GM18507 (cell line): ENCODE measurements at regions not wholly inside any gene's neighbourhood (a gene's known extent, or its start where the extent isn't known, plus 50 kb on each side); places are given as distances from the start of the nearest gene placed in this dataset.

Experiments used
- DNase-seq: peaks from one replicate; pipeline ENCODE4 v3.0.0; 2011; ENCODE audit warnings: low read depth; ENCODE audit not compliant: insufficient read length; ENCODE audit errors: extremely low spot score
- FAIRE-seq: peaks from 2 replicates; lab custom pipeline; 2011; peaks lifted over from hg19 to GRCh38; lab: Jason Lieb, UNC

GRCh38 chr18:41579185-41579584 lies 375.8 kb upstream of the PIK3C3 start:
- no peak for FAIRE-seq

GRCh38 chr18:41577529-41577928 lies 377.5 kb upstream of the PIK3C3 start:
- DNase-seq (no peak), FAIRE-seq (no peak)

More at GRCh38 chr18:41579185-41579584, 375.8 kb upstream of the PIK3C3 start:
- DNase-seq, result no peak

- DNase-seq, result no peak
- FAIRE-seq, result no peak
Measured at GRCh38 chr18:41576643-41577042, 378.4 kb upstream of the PIK3C3 start.

- FAIRE-seq, result no peak
- no peak for DNase-seq
Measured at GRCh38 chr18:41569867-41570266, 385.2 kb upstream of the PIK3C3 start.

- FAIRE-seq (no peak), DNase-seq (no peak)
Measured at GRCh38 chr18:41561961-41562360, 393.1 kb upstream of the PIK3C3 start.

GRCh38 chr18:41558715-41559114 lies 396.3 kb upstream of the PIK3C3 start:
- no peak for FAIRE-seq
- DNase-seq, result no peak

GRCh38 chr18:41553716-41554115 lies 401.3 kb upstream of the PIK3C3 start:
- DNase-seq (no peak), FAIRE-seq (no peak)

GRCh38 chr18:41548521-41549260 lies 406.3 kb upstream of the PIK3C3 start:
- FAIRE-seq (no peak), DNase-seq (no peak)

GRCh38 chr18:41545091-41545888 lies 409.7 kb upstream of the PIK3C3 start:
- DNase-seq (no peak), FAIRE-seq (no peak)

- FAIRE-seq, result no peak
- DNase-seq, result no peak
Measured at GRCh38 chr18:41543815-41544214, 411.2 kb upstream of the PIK3C3 start.

- no peak for DNase-seq
- no peak for FAIRE-seq
Measured at GRCh38 chr18:41540237-41540871, 414.7 kb upstream of the PIK3C3 start.

GRCh38 chr18:41538751-41539150 lies 416.3 kb upstream of the PIK3C3 start:
- FAIRE-seq, result no peak
- no peak for DNase-seq

- no peak for DNase-seq
- no peak for FAIRE-seq
Measured at GRCh38 chr18:41537666-41538065, 417.4 kb upstream of the PIK3C3 start.

GRCh38 chr18:41532344-41533086 lies 422.5 kb upstream of the PIK3C3 start:
- DNase-seq (no peak), FAIRE-seq (no peak)

GRCh38 chr18:41530970-41531369 lies 424.1 kb upstream of the PIK3C3 start:
- no peak for FAIRE-seq
- DNase-seq, result no peak

GRCh38 chr18:41529093-41529492 lies 425.9 kb upstream of the PIK3C3 start:
- DNase-seq, result no peak
- FAIRE-seq, result no peak

- FAIRE-seq, result no peak
- no peak for DNase-seq
Measured at GRCh38 chr18:41526054-41526453, 429.0 kb upstream of the PIK3C3 start.

- DNase-seq (no peak), FAIRE-seq (no peak)
Measured at GRCh38 chr18:41524674-41525470, 430.2 kb upstream of the PIK3C3 start.

GRCh38 chr18:41517142-41517541 lies 437.9 kb upstream of the PIK3C3 start:
- no peak for FAIRE-seq
- no peak for DNase-seq
